ENCODE measurements at regions not wholly inside any gene's neighbourhood (a gene's known extent, or its start where the extent isn't known, plus 50 kb on each side); places are given as distances from the start of the nearest gene placed in this dataset.

DNA sequence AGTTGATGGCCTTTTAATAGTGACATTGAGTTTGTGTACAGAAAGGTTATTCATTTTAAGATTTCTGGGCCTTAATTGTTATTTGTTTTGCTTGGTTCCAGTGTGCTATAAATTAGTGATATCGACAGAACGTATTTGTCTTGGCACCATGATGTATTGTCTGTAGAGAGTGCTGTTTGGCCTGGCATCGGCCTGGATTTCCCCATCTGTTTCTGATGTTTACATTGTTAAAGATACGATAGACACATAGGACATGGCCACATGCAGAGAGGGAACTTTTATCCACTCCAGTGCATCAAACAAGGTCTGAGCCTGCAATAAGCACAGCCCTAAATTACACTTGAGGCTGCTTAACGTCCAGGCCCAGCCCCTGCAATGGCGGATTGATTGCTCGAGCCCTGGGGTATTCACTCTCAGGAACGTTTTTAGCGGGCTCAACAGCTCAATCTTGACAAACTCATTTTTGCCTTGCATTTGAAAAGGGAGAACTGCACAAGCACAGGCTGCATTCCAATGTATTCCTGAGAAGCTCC lies 144.7 kb downstream of the SLC4A3 start:
- no peak for DNase-seq

- DNase-seq = no peak
Measured at GRCh38 chr2:219772697-219773096, 145.3 kb downstream of the SLC4A3 start.

DNA sequence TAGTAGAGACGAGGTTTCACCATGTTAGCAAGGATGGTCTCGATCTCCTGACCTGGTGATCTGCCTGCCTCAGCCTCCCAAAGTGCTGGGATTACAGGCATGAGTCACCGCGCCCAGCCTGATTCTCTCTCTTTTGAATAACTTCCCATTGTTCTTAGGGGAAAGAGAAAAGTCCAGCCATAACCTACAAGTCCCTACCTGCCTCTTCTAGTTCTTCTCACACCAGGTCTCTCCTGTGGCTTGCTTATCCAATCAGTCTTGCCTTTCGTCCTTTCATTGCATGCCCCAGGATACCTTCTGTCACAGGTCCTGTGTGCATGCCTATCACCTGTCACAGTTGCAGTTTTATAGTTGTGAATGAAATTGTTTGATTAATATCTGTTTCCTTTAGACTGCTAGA lies 148.1 kb downstream of the SLC4A3 start:
- DNase-seq = no peak

GRCh38 chr2:219777388-219777787 lies 150.0 kb downstream of the SLC4A3 start:
- no peak for DNase-seq

GRCh38 chr2:219778189-219778588 lies 150.8 kb downstream of the SLC4A3 start:
- no peak for DNase-seq

- DNase-seq = no peak
Measured at GRCh38 chr2:219782737-219783348, 155.4 kb downstream of the SLC4A3 start.

- no peak for DNase-seq
Measured at GRCh38 chr2:219783359-219783975, 156.0 kb downstream of the SLC4A3 start.

DNA sequence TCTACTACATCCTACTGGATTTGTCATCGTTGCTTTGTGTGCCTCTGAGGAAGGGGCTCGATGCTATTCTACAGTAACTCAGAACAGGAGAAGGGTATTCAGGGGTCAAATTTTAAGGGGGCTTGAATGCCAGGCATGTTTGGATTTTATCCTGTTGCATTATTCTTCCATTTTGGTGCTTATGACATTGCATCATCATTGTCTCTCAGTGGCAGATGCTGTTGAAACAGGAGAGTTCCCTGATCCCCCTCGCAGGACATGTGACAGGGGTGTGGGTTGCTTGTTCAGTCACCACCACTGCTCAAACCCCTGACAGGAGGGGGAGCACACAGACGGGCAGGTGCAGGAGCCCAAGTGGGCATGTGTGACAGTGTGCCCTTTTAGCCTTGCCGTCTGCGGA lies 156.7 kb downstream of the SLC4A3 start:
- DNase-seq = no peak

DNA sequence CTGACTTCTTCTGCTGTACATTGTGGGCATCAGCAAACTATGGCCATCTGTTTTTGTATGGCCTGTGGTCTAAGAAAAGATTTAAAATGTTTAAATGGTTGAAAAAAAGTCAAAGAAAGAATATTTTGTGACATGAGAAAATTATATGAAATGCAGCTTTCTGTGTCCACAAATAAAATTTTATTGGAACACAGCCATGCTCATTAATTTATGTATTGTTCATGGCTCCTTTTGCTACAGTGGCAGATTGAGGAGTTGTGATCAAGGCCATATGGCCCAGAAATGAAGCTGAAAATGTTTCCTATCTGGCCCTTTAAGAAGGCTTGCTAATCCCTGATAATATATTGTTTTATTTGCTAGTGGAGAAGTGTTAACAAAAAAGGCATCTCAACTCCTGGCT lies 162.0 kb downstream of the SLC4A3 start:
- DNase-seq = no peak

GRCh38 chr2:219792446-219792845 lies 165.0 kb downstream of the SLC4A3 start:
- DNase-seq = no peak

GRCh38 chr2:219798430-219798829 lies 171.0 kb downstream of the SLC4A3 start:
- no peak for DNase-seq

- no peak for DNase-seq
Measured at GRCh38 chr2:219803294-219803693, 175.9 kb downstream of the SLC4A3 start.

- no peak for DNase-seq
Measured at GRCh38 chr2:219810895-219811294, 183.5 kb downstream of the SLC4A3 start.

DNA sequence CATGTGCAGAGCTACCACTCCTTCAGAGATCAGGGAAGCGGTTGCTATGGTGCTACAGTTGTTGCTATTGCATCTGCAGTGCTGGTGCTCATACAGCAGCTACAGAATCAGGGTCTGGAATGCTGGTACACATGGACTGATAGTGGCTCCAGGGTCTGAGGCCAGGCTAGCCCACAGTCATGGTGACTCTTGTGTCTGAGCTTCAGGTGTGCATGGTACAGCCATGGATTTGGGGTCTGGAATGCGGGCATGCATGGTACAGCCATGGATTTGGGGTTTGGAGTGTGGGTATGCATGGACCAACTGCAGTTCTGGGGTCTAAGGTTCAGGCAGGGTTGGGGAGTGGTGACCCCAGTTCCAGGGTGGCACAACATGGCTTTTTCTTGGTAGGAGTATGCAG lies 185.2 kb downstream of the SLC4A3 start:
- DNase-seq = no peak

- DNase-seq = no peak
Measured at GRCh38 chr2:219820767-219821166, 193.3 kb downstream of the SLC4A3 start.

DNA sequence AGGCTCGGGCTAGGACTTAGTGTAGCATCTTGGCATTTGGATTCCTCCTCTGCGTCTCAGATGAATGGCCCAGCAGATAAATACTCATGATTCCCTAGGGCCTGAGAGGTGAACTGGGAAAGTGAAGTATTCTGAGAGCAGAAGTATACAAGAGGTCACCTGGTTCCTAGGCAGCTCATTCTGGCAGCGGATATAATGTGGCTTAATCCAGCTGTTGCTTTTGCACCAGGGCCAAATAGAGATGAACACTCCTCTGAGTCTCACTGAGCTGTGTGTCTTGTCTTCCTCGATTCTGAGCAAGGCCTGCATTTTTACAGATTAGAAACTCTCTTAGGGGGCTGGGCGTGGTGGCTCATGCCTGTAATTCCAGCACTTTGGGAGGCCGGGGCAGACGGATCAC lies 196.1 kb downstream of the SLC4A3 start:
- no peak for DNase-seq

DNA sequence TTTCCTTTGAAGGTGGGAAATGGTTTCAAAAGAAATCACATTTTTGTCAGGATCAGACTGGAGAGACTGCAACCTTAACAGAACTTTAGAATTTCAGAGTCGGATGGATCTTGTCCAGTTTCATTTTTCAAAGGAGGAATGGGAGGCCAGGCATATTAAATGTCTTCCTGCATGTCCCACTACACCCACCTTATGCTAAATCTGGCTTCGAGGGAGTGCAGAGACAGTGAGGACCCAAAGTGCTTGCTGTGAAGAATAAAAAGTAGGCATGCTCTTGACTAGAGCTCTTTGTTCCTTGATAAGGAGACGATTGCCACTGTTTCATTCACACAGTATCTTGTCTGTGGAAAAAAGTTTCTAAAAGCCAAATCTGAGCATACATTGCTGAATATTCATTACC lies 197.6 kb downstream of the SLC4A3 start:
- DNase-seq = no peak

DNA sequence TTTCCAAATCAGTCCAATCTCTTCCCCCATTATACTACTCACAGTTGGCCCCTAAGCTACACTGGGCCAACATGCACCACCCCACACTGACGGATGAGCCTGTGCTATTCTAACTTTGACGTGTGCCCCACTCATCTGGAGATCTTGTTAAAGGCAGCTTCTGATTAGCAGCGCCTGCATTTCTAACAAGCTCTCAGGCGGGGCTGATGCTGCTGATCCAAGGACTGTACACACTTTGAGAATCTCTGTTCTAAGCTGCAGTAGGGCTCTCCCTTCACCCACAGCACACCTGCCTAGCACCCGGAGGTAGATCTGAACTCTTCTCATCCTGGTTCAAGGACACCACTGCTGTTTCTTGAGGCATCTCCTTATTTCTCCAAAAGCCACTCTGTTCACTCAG lies 200.7 kb downstream of the SLC4A3 start:
- DNase-seq = no peak

GRCh38 chr2:219829667-219830352 lies 202.4 kb downstream of the SLC4A3 start:
- DNase-seq = no peak

DNA sequence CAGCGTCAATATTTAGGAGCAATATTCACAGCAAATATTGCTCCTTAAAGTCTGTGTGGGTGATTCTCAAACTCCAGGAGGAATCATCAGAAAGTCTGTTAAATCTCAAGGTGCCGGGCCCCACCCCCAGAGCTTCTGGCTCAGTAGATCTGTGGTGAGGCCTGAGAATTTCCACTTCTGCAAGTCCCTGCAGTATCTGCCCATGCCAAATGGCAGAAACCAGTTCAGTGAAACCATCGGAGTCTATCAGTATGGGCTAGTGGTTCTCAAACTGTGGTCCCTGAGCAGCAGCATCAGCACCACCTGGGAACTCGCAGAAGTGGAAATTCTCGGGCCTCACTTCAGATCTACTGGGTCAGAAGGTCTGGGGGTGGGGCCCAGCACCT lies 202.9 kb downstream of the SLC4A3 start:
- no peak for DNase-seq

- DNase-seq = no peak
Measured at GRCh38 chr2:219831957-219832356, 204.5 kb downstream of the SLC4A3 start.

DNA sequence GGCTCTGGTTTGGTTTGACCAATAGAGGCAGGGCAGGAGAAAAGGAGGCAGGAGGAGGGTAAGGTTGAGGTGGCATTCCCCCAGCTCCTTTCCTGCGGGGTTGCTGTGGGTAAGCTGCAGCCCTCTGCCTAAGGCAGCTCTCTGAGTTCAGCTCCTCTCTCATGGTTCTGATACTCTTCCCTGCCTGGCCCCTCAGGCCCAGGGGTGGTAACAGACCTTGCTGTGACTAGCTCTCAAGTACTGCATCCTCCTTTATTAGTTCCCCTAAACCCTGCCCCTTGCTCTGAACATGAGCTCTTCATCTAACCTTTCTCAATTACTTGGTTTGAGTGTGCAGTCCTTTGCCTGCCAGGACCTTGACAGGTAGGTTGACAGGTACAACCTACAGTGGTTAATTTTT lies 205.5 kb downstream of the SLC4A3 start:
- DNase-seq = no peak

DNA sequence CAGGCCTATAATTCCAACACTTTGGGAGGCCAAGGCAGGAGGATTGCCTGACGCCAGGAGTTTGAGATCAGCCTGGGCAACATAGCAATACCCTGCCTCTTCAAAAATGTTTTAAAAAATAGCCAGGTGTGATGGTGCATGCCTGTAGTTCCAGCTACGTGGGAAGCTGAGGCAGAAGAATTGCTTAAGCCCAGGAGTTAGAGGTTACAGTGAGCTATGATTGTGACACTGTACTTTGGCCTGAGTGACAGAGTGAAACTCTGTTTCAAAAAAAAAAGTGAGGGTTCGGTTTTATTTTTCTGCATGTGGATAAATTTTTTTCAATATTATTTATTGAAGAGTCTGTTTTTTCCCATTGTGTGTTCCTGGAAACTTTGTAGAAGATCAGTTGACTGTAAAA lies 208.1 kb downstream of the SLC4A3 start:
- no peak for DNase-seq

GRCh38 chr2:219836647-219837177 lies 209.3 kb downstream of the SLC4A3 start:
- no peak for DNase-seq
